SK-N-SH treated with all-trans-retinoic acid at 6 μM for 48 hours (cell line): ENCODE measurements at regions not wholly inside any gene's neighbourhood (a gene's known extent, or its start where the extent isn't known, plus 50 kb on each side); places are given as distances from the start of the nearest gene placed in this dataset.

Experiments
- GLIS3 ChIP-seq: fragments of 250-450 bp; sonication (Bioruptor Pico); IDR thresholded peaks from 2 replicates; pipeline ENCODE4 v1.5.0; 2020; ENCODE audit warnings: mild to moderate bottlenecking, moderate library complexity
- OSR1 ChIP-seq: fragments of 250-450 bp; sonication (Bioruptor Pico); IDR thresholded peaks from 2 replicates; pipeline ENCODE4 v1.8.0; 2022; ENCODE audit warnings: moderate library complexity, mild to moderate bottlenecking, inconsistent platforms
- RARB ChIP-seq: fragments of 250-450 bp; sonication (Bioruptor Pico); IDR thresholded peaks from 2 replicates; pipeline ENCODE4 v1.8.0; 2021; ENCODE audit warnings: mild to moderate bottlenecking, moderate library complexity
- ZC3H10 ChIP-seq: fragments of 250-450 bp; sonication (Bioruptor Pico); IDR thresholded peaks from 2 replicates; pipeline ENCODE4 v1.5.1; 2021; ENCODE audit warnings: mild to moderate bottlenecking, moderate library complexity
- ZFP3 ChIP-seq: fragments of 250-450 bp; sonication (Bioruptor Pico); IDR thresholded peaks from 2 replicates; pipeline ENCODE4 v1.5.0; 2020; ENCODE audit warnings: mild to moderate bottlenecking, moderate library complexity
- ZNF565 ChIP-seq: fragments of 450-650 bp; formaldehyde crosslinking; conservative IDR thresholded peaks from 2 replicates; pipeline ENCODE4 v1.5.0; 2020; ENCODE audit warnings: low read depth, mild to moderate bottlenecking, moderate library complexity
- TF ChIP-seq, protein P1 (sequence below): fragments of 250-450 bp; sonication (Bioruptor Pico); IDR thresholded peaks from 2 replicates; pipeline ENCODE4 v1.5.1; 2020; ENCODE audit warnings: low read depth, mild to moderate bottlenecking, moderate library complexity
- TF ChIP-seq, protein P2 (sequence below): fragments of 250-450 bp; sonication (Bioruptor Pico); IDR thresholded peaks from 2 replicates; pipeline ENCODE4 v1.8.0; 2020; ENCODE audit warnings: mild to moderate bottlenecking, moderate library complexity, borderline replicate concordance

- TF ChIP-seq, protein P1, sequence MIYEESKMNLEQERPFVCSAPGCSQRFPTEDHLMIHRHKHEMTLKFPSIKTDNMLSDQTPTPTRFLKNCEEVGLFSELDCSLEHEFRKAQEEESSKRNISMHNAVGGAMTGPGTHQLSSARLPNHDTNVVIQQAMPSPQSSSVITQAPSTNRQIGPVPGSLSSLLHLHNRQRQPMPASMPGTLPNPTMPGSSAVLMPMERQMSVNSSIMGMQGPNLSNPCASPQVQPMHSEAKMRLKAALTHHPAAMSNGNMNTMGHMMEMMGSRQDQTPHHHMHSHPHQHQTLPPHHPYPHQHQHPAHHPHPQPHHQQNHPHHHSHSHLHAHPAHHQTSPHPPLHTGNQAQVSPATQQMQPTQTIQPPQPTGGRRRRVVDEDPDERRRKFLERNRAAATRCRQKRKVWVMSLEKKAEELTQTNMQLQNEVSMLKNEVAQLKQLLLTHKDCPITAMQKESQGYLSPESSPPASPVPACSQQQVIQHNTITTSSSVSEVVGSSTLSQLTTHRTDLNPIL, result no peak
- TF ChIP-seq ZNF565 (no peak), GLIS3 (CRISPR knock-in tag) (no peak), RARB (CRISPR knock-in tag) (no peak), OSR1 (CRISPR knock-in tag) (0 out of 2 replicates have a peak, but pooled peaks have one; percentile 21), ZC3H10 (CRISPR knock-in tag) (0 out of 2 replicates have a peak, but pooled peaks have one; percentile 4), ZFP3 (CRISPR knock-in tag) (no peak)
- TF ChIP-seq, protein P2, sequence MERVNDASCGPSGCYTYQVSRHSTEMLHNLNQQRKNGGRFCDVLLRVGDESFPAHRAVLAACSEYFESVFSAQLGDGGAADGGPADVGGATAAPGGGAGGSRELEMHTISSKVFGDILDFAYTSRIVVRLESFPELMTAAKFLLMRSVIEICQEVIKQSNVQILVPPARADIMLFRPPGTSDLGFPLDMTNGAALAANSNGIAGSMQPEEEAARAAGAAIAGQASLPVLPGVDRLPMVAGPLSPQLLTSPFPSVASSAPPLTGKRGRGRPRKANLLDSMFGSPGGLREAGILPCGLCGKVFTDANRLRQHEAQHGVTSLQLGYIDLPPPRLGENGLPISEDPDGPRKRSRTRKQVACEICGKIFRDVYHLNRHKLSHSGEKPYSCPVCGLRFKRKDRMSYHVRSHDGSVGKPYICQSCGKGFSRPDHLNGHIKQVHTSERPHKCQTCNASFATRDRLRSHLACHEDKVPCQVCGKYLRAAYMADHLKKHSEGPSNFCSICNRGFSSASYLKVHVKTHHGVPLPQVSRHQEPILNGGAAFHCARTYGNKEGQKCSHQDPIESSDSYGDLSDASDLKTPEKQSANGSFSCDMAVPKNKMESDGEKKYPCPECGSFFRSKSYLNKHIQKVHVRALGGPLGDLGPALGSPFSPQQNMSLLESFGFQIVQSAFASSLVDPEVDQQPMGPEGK (CRISPR knock-in tag), result no peak
Measured at GRCh38 chr1:218498056-218498938, 153.2 kb downstream of the TGFB2 start.
